HL-60 (cell line): ENCODE measurements at regions not wholly inside any gene's neighbourhood (a gene's known extent, or its start where the extent isn't known, plus 50 kb on each side); places are given as distances from the start of the nearest gene placed in this dataset.

ENCODE experiments used
- DNase-seq, 2 experiments: peaks; one replicate each; pipeline ENCODE4 v3.0.0-alpha.2; 2010 to 2020; ENCODE audit warnings: low read depth in 1 of 2, low spot score in 1 of 2
- H3K27ac ChIP-seq: fragments of 250-450 bp; sonication (Bioruptor Pico); replicated peaks from 2 replicates; pipeline ENCODE4 v1.5.1; 2020; ENCODE audit warnings: mild to moderate bottlenecking, moderate library complexity
- H3K27me3 ChIP-seq: fragments of 250-450 bp; sonication (Bioruptor Pico); 2 replicates; pipeline ENCODE4 v1.5.1; 2021; ENCODE audit warnings: mild to moderate bottlenecking, moderate library complexity; ENCODE audit not compliant: insufficient read depth, poor library complexity, severe bottlenecking
- H3K4me3 ChIP-seq: replicated peaks from 2 replicates; pipeline ENCODE4 v1.5.1; 2011; ENCODE audit warnings: mild to moderate bottlenecking, control low read depth, low read length; ENCODE audit not compliant: insufficient read depth
- GABPA ChIP-seq: IDR thresholded peaks from 2 replicates; pipeline ENCODE4 v1.6.1; 2012; ENCODE audit warnings: low read depth
- POLR2AphosphoS5 ChIP-seq: IDR thresholded peaks from 2 replicates; pipeline ENCODE4 v1.6.1; 2012; ENCODE audit warnings: low read depth
- SPI1 ChIP-seq: IDR thresholded peaks from 2 replicates; pipeline ENCODE4 v1.6.1; 2012; ENCODE audit warnings: low read depth, mild to moderate bottlenecking, borderline replicate concordance
- TF ChIP-seq, protein P1 (sequence below): IDR thresholded peaks from one replicate; pipeline ENCODE4 v1.5.1; 2011; ENCODE audit warnings: low read length, control low read depth, inconsistent platforms; ENCODE audit not compliant: insufficient read depth
- TF ChIP-seq, protein P2 (sequence below): IDR thresholded peaks from 2 replicates; pipeline ENCODE4 v1.6.1; 2012; ENCODE audit warnings: low read depth; ENCODE audit not compliant: insufficient replicate concordance

DNA sequence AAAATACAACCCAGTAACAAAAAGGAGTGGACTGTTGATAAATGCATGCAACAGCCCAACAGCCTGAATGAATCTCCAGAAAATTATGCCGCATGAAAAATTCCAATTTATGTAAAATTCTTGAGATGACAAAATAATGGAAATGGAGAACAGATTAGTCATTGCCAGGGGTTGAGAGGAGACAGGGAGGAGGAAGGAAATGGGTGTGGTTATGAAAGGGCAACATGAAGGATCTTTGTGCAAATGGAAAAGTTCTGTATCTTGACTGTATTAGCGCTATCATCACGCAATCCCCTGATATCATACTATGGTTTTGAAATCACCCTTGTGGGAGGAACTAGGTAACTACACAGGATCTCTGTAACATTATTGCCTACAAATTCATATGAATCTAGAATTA lies 1058.3 kb upstream of the RBFOX1 start:
- no peak for DNase-seq
- TF ChIP-seq POLR2AphosphoS5 (no peak), GABPA (no peak), SPI1 (no peak)
- TF ChIP-seq, protein P1, sequence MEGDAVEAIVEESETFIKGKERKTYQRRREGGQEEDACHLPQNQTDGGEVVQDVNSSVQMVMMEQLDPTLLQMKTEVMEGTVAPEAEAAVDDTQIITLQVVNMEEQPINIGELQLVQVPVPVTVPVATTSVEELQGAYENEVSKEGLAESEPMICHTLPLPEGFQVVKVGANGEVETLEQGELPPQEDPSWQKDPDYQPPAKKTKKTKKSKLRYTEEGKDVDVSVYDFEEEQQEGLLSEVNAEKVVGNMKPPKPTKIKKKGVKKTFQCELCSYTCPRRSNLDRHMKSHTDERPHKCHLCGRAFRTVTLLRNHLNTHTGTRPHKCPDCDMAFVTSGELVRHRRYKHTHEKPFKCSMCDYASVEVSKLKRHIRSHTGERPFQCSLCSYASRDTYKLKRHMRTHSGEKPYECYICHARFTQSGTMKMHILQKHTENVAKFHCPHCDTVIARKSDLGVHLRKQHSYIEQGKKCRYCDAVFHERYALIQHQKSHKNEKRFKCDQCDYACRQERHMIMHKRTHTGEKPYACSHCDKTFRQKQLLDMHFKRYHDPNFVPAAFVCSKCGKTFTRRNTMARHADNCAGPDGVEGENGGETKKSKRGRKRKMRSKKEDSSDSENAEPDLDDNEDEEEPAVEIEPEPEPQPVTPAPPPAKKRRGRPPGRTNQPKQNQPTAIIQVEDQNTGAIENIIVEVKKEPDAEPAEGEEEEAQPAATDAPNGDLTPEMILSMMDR, result no peak
- TF ChIP-seq, protein P2, sequence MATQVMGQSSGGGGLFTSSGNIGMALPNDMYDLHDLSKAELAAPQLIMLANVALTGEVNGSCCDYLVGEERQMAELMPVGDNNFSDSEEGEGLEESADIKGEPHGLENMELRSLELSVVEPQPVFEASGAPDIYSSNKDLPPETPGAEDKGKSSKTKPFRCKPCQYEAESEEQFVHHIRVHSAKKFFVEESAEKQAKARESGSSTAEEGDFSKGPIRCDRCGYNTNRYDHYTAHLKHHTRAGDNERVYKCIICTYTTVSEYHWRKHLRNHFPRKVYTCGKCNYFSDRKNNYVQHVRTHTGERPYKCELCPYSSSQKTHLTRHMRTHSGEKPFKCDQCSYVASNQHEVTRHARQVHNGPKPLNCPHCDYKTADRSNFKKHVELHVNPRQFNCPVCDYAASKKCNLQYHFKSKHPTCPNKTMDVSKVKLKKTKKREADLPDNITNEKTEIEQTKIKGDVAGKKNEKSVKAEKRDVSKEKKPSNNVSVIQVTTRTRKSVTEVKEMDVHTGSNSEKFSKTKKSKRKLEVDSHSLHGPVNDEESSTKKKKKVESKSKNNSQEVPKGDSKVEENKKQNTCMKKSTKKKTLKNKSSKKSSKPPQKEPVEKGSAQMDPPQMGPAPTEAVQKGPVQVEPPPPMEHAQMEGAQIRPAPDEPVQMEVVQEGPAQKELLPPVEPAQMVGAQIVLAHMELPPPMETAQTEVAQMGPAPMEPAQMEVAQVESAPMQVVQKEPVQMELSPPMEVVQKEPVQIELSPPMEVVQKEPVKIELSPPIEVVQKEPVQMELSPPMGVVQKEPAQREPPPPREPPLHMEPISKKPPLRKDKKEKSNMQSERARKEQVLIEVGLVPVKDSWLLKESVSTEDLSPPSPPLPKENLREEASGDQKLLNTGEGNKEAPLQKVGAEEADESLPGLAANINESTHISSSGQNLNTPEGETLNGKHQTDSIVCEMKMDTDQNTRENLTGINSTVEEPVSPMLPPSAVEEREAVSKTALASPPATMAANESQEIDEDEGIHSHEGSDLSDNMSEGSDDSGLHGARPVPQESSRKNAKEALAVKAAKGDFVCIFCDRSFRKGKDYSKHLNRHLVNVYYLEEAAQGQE, result no peak
- Histone ChIP-seq H3K4me3 (no peak overlapping the region), H3K27ac (no peak overlapping the region), H3K27me3 (no peaks in the 10 kb centered on the region)

DNA sequence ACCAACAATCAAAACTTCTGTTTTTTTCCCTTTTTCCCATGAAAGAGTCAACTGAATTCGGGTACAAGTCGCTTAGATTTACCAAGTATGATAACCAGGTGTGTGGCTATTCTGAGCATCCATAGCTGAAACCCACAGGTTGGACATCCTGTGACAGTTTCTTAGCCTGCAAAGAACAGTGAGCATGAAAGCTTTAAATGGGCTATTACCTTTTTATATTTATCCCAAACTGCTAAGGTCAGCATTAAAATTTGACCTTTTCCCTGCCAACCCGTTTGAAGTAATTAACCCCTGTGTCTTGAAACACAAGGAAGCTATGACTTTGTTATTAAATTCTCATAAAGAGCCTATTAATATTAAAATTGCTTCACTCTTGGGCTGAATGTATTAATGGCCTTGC lies 1065.0 kb upstream of the RBFOX1 start:
- no peak for DNase-seq
- H3K27me3 ChIP-seq, result no peaks in the 10 kb centered on the region
- no peak overlapping the region for H3K27ac ChIP-seq
- TF ChIP-seq SPI1 (no peak), GABPA (no peak), POLR2AphosphoS5 (no peak)
- TF ChIP-seq, protein P2, result no peak
- TF ChIP-seq, protein P1, result no peak
- no peak overlapping the region for H3K4me3 ChIP-seq

DNA sequence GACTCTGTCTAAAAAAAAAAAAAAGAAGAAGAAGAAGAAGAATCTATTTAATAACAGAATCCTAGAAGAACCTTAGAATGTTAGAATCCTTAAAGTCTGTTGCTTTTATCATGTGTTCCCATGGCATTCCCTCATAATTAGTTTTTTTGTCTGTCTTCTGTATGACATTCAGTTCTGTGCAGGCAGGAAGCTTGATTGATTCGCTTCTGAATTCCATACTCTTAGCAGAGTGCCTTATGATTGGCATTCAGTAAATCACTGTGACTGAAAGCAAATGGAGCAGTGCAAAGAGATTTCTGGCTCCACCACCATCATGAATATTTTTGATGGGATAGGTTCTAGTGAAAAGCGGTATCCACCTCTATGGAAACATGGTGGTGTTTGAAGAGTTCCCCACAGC lies 1065.9 kb upstream of the RBFOX1 start:
- Histone ChIP-seq H3K27me3 (no peaks in the 10 kb centered on the region), H3K4me3 (no peak overlapping the region), H3K27ac (no peak overlapping the region)
- no peak for TF ChIP-seq POLR2AphosphoS5
- no peak for TF ChIP-seq SPI1
- TF ChIP-seq, protein P1, result no peak
- TF ChIP-seq, protein P2, result no peak
- no peak for TF ChIP-seq GABPA
- no peak for DNase-seq
